Prostate gland (tissue), 2 donors: ENCODE measurements at regions not wholly inside any gene's neighbourhood (a gene's known extent, or its start where the extent isn't known, plus 50 kb on each side); places are given as distances from the start of the nearest gene placed in this dataset.
"Not testable (repeated sequence)": the region's sequence is repeated elsewhere in the genome, so short reads cannot be mapped to it uniquely, and the experiment has no call there.

ENCODE experiments used
- DNase-seq: peaks from one replicate; pipeline ENCODE4 v3.0.0-alpha.2; 2019; ENCODE audit warnings: low spot score
- H3K27ac ChIP-seq, 2 donors: fragments of 200-600 bp; sonication (generic); 2 replicates each; pipeline ENCODE4 v1.5.1; 2017 to 2019
- H3K27me3 ChIP-seq: fragments of 200-600 bp; sonication (generic); replicated peaks from 2 replicates; pipeline ENCODE4 v1.5.1; 2019; ENCODE audit not compliant: insufficient read depth
- H3K36me3 ChIP-seq, 2 donors: fragments of 200-600 bp; sonication (generic); 1 replicate in 1 of 2; 2 replicates in 1 of 2; pipeline versions ENCODE4 v1.5.1 to v1.8.1; 2017 to 2019
- H3K4me1 ChIP-seq: fragments of 200-600 bp; sonication (generic); replicated peaks from 2 replicates; pipeline ENCODE4 v1.5.1; 2019
- H3K4me3 ChIP-seq, 2 donors: fragments of 200-600 bp; sonication (generic); 2 replicates each; pipeline ENCODE4 v1.5.1; 2017 to 2019
- H3K9me3 ChIP-seq: fragments of 200-600 bp; sonication (generic); 2 replicates; pipeline ENCODE4 v1.5.1; 2017
- POLR2A ChIP-seq: fragments of 450-650 bp; IDR thresholded peaks from one replicate; pipeline ENCODE4 v1.6.1; 2016; ENCODE audit warnings: antibody characterized with exemption, mild to moderate bottlenecking
- POLR2AphosphoS5 ChIP-seq: sonication (generic); formaldehyde crosslinking; IDR thresholded peaks from one replicate; pipeline ENCODE4 v1.6.1; 2017; ENCODE audit warnings: antibody characterized with exemption
- WGBS: methylation state at CpG from one replicate; pipeline ENCODE4 v1.1.5; 2018; 5-methylcytosine and 5-hydroxymethylcytosine counted together
- intact Hi-C: fragments of 100-400 bp; cut with DNase I; formaldehyde crosslinking; loops from one replicate; pipeline ENCODE4 v1.14.2; 2022
- TF ChIP-seq, protein P1 (sequence below), 4 experiments: fragments of 200-600 bp in 2 of 4; fragments of 450-650 bp in 2 of 4; sonication (generic) in 2 of 4; IDR thresholded peaks; 1 replicate in 3 of 4; 2 replicates in 1 of 4; pipeline ENCODE4 v1.5.1; 2016 to 2019; ENCODE audit warnings: antibody characterized with exemption in 4 of 4, mild to moderate bottlenecking in 2 of 4, moderate library complexity in 2 of 4

DNA sequence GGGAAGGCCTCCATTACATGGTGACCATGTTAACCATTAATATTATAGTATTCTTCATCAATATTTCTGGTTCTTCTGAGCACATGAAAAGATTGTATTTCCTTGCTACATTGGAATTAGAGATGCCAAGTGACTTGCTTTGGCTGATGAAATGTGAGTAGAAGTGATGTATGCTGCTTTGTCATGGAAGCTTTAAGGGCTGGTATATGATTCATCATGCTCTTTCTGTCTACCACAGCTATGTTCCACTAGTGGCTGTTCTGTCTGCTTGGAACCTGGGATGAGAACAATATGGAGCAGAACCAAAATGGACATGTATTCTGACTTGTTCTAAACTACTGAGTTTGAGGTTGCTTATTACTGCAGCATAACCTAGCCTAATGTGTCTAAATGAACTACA is 163.3 kb downstream of the TM2D1 start:
- intact Hi-C loops: no loop called here
- Histone ChIP-seq H3K27ac (no peak overlapping the region), H3K9me3 (no peaks in the 10 kb centered on the region), H3K27me3 (no peaks in the 10 kb centered on the region), H3K4me3 (no peak overlapping the region), H3K4me1 (no peaks in the 10 kb centered on the region), H3K36me3 (no peaks in the 10 kb centered on the region)
- TF ChIP-seq, protein P1, sequence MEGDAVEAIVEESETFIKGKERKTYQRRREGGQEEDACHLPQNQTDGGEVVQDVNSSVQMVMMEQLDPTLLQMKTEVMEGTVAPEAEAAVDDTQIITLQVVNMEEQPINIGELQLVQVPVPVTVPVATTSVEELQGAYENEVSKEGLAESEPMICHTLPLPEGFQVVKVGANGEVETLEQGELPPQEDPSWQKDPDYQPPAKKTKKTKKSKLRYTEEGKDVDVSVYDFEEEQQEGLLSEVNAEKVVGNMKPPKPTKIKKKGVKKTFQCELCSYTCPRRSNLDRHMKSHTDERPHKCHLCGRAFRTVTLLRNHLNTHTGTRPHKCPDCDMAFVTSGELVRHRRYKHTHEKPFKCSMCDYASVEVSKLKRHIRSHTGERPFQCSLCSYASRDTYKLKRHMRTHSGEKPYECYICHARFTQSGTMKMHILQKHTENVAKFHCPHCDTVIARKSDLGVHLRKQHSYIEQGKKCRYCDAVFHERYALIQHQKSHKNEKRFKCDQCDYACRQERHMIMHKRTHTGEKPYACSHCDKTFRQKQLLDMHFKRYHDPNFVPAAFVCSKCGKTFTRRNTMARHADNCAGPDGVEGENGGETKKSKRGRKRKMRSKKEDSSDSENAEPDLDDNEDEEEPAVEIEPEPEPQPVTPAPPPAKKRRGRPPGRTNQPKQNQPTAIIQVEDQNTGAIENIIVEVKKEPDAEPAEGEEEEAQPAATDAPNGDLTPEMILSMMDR (IDR thresholded peaks at IDR 0.05): no peak
- TF ChIP-seq POLR2A (no peak), POLR2AphosphoS5 (no peak)
- DNase-seq: no peak

DNA sequence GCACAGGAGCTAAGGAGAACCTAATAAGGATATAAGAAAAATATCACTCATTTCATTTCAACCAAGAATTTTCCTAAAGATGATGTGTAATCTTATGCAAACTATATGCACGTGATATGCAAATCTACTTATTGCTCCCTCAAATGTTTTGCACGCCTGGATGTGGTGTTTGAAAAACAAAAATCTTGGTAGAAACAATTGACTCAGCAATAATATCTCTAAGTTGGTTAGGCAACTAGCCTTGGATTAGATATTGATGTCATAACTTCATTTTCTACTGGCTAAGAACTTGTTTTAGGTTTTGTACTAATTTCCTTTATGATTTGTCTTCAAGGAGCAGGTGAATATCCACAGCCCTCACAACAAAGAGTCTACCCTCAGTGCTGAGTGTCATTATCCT is 164.6 kb downstream of the TM2D1 start:
- no peak overlapping the region for H3K27ac ChIP-seq
- no peaks in the 10 kb centered on the region for H3K4me1 ChIP-seq
- no peaks in the 10 kb centered on the region for H3K36me3 ChIP-seq
- no peak overlapping the region for H3K4me3 ChIP-seq
- intact Hi-C loops: no loop called here
- H3K9me3 ChIP-seq: no peaks in the 10 kb centered on the region
- 94% methylated on average over 2 of the region's 2 CpGs for WGBS
- no peak for DNase-seq
- TF ChIP-seq, protein P1 (IDR thresholded peaks at IDR 0.05): no peak
- TF ChIP-seq POLR2A (no peak), POLR2AphosphoS5 (no peak)
- no peaks in the 10 kb centered on the region for H3K27me3 ChIP-seq

DNA sequence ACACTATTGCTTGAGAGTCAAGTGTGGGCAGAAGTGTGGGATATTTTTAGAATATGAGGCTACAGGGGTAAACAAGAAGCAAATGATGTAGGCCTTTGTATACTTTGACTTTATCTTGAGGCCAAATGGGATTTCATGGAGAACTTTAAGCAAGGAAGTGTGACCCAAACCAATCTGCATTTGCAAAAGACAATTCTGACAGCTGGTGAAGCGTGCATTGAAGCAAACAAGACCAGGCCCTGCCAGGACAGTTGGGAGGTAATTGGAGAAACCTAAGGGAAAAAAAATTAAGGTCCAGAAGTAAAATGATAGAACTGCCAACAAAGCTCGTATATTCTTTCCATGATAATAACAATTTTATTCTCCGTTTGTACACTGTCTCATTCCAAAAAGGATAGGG is 168.3 kb downstream of the TM2D1 start:
- intact Hi-C loops: no loop called here
- WGBS: 79% methylated on average over 3 of the region's 3 CpGs
- TF ChIP-seq POLR2AphosphoS5 (no peak), POLR2A (no peak)
- TF ChIP-seq, protein P1 (IDR thresholded peaks at IDR 0.05): no peak
- H3K36me3 ChIP-seq: no peaks in the 10 kb centered on the region
- H3K27ac ChIP-seq: no peak overlapping the region
- H3K4me1 ChIP-seq: no peaks in the 10 kb centered on the region
- no peaks in the 10 kb centered on the region for H3K9me3 ChIP-seq
- DNase-seq: no peak
- no peak overlapping the region for H3K4me3 ChIP-seq
- no peaks in the 10 kb centered on the region for H3K27me3 ChIP-seq

DNA sequence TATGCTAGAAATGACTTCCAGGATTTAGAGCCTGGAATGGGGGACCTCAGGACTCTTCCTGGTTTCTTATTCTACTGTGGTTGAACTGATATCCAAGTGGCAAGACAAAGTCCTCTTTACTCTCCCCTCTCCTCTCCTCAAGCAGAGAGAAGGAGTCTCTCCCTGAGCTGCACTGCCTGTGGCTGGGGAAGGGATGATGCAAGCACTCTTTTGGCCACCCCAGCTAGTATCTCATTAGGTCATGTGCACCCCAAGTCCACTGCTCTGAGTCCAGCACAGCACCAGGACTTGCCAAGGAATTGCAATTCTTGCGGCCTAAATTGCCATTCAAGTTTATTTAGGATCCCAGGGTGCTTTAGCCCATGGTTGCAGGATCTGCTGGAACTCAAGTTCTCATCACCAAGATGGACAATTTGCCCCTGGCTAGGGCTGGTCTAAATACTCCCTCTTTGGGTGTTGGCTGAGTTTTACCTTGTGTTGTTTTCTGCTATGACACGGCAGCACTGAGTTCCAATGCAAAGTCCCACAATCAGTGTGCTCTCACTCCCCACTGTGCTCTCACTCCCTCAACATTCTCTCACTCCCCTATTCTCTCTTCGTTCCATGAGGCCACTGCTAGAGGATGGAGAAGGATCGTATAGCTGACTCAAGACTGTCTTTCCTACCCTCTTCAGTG is 172.2 kb downstream of the TM2D1 start:
- intact Hi-C loops: no loop called here
- Histone ChIP-seq H3K27ac (no peak overlapping the region), H3K9me3 (no peaks in the 10 kb centered on the region), H3K4me1 (no peaks in the 10 kb centered on the region), H3K36me3 (no peaks in the 10 kb centered on the region), H3K27me3 (no peaks in the 10 kb centered on the region), H3K4me3 (no peak overlapping the region)
- DNase-seq: no peak
- 96% methylated on average over 4 of the region's 4 CpGs for WGBS
- TF ChIP-seq, protein P1 (IDR thresholded peaks at IDR 0.05): no peak

DNA sequence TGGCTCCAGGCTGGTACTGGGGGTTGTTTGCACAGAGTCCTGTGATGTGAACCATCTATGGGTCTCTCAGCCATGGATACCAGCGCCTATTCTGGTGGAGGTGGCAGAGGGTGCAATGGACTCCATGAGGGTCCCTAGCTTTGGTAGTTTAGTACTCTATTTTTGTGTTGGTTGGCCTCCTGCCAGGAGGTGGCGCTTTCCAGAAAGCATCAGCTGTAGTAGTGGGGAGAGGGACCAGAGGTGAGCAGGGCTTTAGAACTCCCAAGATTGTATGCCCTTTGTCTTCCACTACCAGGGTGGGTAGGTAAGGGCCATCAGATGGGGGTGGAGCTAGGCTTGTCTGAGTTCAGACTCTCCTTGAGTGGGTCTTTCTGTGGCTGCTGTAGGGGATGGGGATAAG is 177.6 kb downstream of the TM2D1 start:
- H3K36me3 ChIP-seq, DNase-seq, H3K4me3 ChIP-seq, H3K9me3 ChIP-seq, H3K27me3 ChIP-seq, H3K4me1 ChIP-seq, H3K27ac ChIP-seq, intact Hi-C loops: not testable (repeated sequence)
- 92% methylated on average over 2 of the region's 2 CpGs for WGBS

DNA sequence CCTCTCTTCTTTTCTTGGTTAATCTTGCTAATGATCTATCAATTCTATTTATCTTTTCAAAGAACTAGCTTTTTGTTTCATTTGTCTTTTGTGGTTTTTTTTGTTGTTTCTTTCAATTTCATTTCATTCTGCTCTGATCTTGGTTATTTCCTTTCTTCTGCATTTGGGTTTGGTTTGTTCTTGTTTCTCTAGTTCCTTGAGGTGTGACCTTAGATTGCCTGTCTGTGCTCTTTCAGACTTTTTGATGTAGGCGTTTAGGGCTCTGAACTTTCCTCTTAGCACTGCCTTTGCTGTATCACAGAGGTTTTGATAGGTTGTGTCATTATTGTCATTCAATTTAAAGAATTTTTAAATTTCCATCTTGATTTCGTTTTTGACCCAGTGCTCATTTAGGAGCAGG is 180.1 kb downstream of the TM2D1 start:
- H3K27ac ChIP-seq, intact Hi-C loops, H3K4me1 ChIP-seq, DNase-seq, H3K9me3 ChIP-seq, H3K36me3 ChIP-seq, H3K4me3 ChIP-seq, H3K27me3 ChIP-seq: not testable (repeated sequence)
- WGBS: 88% methylated on average over 2 of the region's 2 CpGs

DNA sequence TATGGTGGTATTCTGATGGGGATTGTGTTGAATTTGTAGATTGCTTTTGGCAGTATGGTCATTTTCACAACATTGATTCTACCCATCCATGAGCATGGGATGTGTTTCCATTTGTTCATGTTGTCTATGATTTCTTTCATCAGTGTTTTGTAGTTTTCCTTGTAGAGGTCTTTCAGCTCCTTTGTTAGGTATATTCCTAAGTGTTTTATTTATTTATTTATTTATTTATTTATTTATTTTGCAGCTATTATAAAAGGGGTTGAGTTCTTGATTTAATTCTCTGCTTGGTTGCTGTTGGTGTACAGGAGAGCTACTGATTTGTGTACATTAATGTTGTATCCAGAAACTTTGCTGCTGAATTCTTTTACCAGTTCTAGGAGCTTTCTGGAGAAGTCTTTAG is 181.4 kb downstream of the TM2D1 start:
- H3K27me3 ChIP-seq, DNase-seq, intact Hi-C loops, H3K36me3 ChIP-seq, H3K9me3 ChIP-seq, H3K27ac ChIP-seq, H3K4me3 ChIP-seq, H3K4me1 ChIP-seq: not testable (repeated sequence)
